ENCODE measurements at regions not wholly inside any gene's neighbourhood (a gene's known extent, or its start where the extent isn't known, plus 50 kb on each side); places are given as distances from the start of the nearest gene placed in this dataset.
A peak's percentile ranks its signal among the peaks of the same experiment; 100 is the strongest.

GRCh38 chr4:151992332-151993154 is 231.7 kb upstream of the GATB start:
- H3K4me3 ChIP-seq (ENCODE audit: low read depth, low read length): no peak overlapping the region
- no peak for DNase-seq (ENCODE audit: low read depth)
- TF ChIP-seq CTCF (IDR thresholded peaks at IDR 0.05; ENCODE audit: insufficient read depth, low read length): no peak

- H3K4me3 ChIP-seq (ENCODE audit: low read depth, low read length): no peak overlapping the region
- no peak for DNase-seq (ENCODE audit: low read depth)
- TF ChIP-seq CTCF (IDR thresholded peaks at IDR 0.05; ENCODE audit: insufficient read depth, low read length): no peak
These were observed 231.0 kb upstream of the GATB start for GRCh38 chr4:151991884-151992167.

- no peak for TF ChIP-seq CTCF (IDR thresholded peaks at IDR 0.05; ENCODE audit: insufficient read depth, low read length)
- no peak overlapping the region for H3K4me3 ChIP-seq (ENCODE audit: low read depth, low read length)
- DNase-seq (ENCODE audit: low read depth): no peak
These were observed 230.4 kb upstream of the GATB start for GRCh38 chr4:151991001-151991883.

GRCh38 chr4:151990201-151990600 is 229.4 kb upstream of the GATB start:
- no peak overlapping the region for H3K4me3 ChIP-seq (ENCODE audit: low read depth, low read length)
- DNase-seq (ENCODE audit: low read depth): peak; percentile 54
- no peak for TF ChIP-seq CTCF (IDR thresholded peaks at IDR 0.05; ENCODE audit: insufficient read depth, low read length)

- no peak for DNase-seq (ENCODE audit: low read depth)
- TF ChIP-seq CTCF (IDR thresholded peaks at IDR 0.05; ENCODE audit: insufficient read depth, low read length): no peak
- H3K4me3 ChIP-seq (ENCODE audit: low read depth, low read length): no peak overlapping the region
These were observed 227.8 kb upstream of the GATB start for GRCh38 chr4:151988591-151988990.

GRCh38 chr4:151987606-151988005 is 226.8 kb upstream of the GATB start:
- no peak for TF ChIP-seq CTCF (IDR thresholded peaks at IDR 0.05; ENCODE audit: insufficient read depth, low read length)
- peak; percentile 40 for DNase-seq (ENCODE audit: low read depth)

More at GRCh38 chr4:151987606-151988005, 226.8 kb upstream of the GATB start:
- H3K4me3 ChIP-seq (ENCODE audit: low read depth, low read length): no peak overlapping the region
